Activated CD4-positive, alpha-beta T cell treated with anti-CD3 and anti-CD28 coated beads, Interleukin-2, amount 10 ng/mL, durations not matched to agents 24 days and 14 days (primary cell): ENCODE measurements at regions not wholly inside any gene's neighbourhood (a gene's known extent, or its start where the extent isn't known, plus 50 kb on each side); places are given as distances from the start of the nearest gene placed in this dataset.
"Not testable (repeated sequence)": the region's sequence is repeated elsewhere in the genome, so short reads cannot be mapped to it uniquely, and the experiment has no call there.

Experiments used
- DNase-seq: peaks from one replicate; pipeline ENCODE4 v3.0.0; 2022
- H3K27ac Mint-ChIP-seq: one replicate; pipeline ENCODE4 v1.8.0; 2022; ENCODE audit warnings: mild to moderate bottlenecking, mixed read lengths
- H3K27me3 Mint-ChIP-seq: one replicate; pipeline ENCODE4 v1.8.0; 2022; ENCODE audit warnings: mixed read lengths
- H3K36me3 Mint-ChIP-seq: one replicate; pipeline ENCODE4 v1.8.0; 2022; ENCODE audit warnings: low read depth, mild to moderate bottlenecking, mixed read lengths
- H3K4me1 Mint-ChIP-seq: one replicate; pipeline ENCODE4 v1.8.0; 2021; ENCODE audit warnings: mixed read lengths
- H3K4me3 Mint-ChIP-seq: one replicate; pipeline ENCODE4 v1.8.0; 2022; ENCODE audit warnings: mild to moderate bottlenecking, moderate library complexity, mixed read lengths
- H3K9me3 Mint-ChIP-seq: one replicate; pipeline ENCODE4 v1.8.0; 2021; ENCODE audit warnings: mixed read lengths
- intact Hi-C: fragments of 100-400 bp; cut with micrococcal nuclease; formaldehyde crosslinking; loops from one replicate; pipeline ENCODE4 v1.15.1; 2023

GRCh38 chr18:4750393-4751346 lies 295.6 kb upstream of the DLGAP1 start:
- Mint-ChIP-seq H3K4me3 (no peak overlapping the region), H3K36me3 (no peaks in the 10 kb centered on the region), H3K27ac (no peak overlapping the region)

GRCh38 chr18:4748975-4749374 lies 293.9 kb upstream of the DLGAP1 start:
- intact Hi-C loops = no loop called here
- no peak for DNase-seq
- Mint-ChIP-seq H3K4me1 (no peaks in the 10 kb centered on the region), H3K4me3 (no peak overlapping the region), H3K9me3 (no peaks in the 10 kb centered on the region), H3K36me3 (no peaks in the 10 kb centered on the region), H3K27me3 (no peaks in the 10 kb centered on the region), H3K27ac (no peak overlapping the region)

More at GRCh38 chr18:4750393-4751346, 295.6 kb upstream of the DLGAP1 start:
- Mint-ChIP-seq H3K9me3 (no peaks in the 10 kb centered on the region), H3K4me1 (no peaks in the 10 kb centered on the region), H3K27me3 (no peaks in the 10 kb centered on the region)
- intact Hi-C loops = no loop called here
- no peak for DNase-seq

- no peak overlapping the region for H3K4me3 Mint-ChIP-seq
- no peaks in the 10 kb centered on the region for H3K27me3 Mint-ChIP-seq
- no peak for DNase-seq
- intact Hi-C loops = no loop called here
- no peaks in the 10 kb centered on the region for H3K4me1 Mint-ChIP-seq
- no peaks in the 10 kb centered on the region for H3K36me3 Mint-ChIP-seq
- peaks cover 10% of the 10 kb centered on the region for H3K9me3 Mint-ChIP-seq
- H3K27ac Mint-ChIP-seq = no peak overlapping the region
Measured at GRCh38 chr18:4734903-4735302, 279.8 kb upstream of the DLGAP1 start.

- H3K4me3 Mint-ChIP-seq = no peak overlapping the region
- no peaks in the 10 kb centered on the region for H3K36me3 Mint-ChIP-seq
- H3K9me3 Mint-ChIP-seq = peaks cover 10% of the 10 kb centered on the region
- intact Hi-C loops = no loop called here
- no peaks in the 10 kb centered on the region for H3K4me1 Mint-ChIP-seq
- no peak for DNase-seq
- no peaks in the 10 kb centered on the region for H3K27me3 Mint-ChIP-seq
- H3K27ac Mint-ChIP-seq = no peak overlapping the region
Measured at GRCh38 chr18:4734021-4734420, 278.9 kb upstream of the DLGAP1 start.

GRCh38 chr18:4721545-4721944 lies 266.4 kb upstream of the DLGAP1 start:
- intact Hi-C loops = no loop called here
- DNase-seq = no peak
- no peaks in the 10 kb centered on the region for H3K27me3 Mint-ChIP-seq
- no peak overlapping the region for H3K4me3 Mint-ChIP-seq
- no peaks in the 10 kb centered on the region for H3K4me1 Mint-ChIP-seq
- no peaks in the 10 kb centered on the region for H3K36me3 Mint-ChIP-seq
- peaks cover 6% of the 10 kb centered on the region for H3K9me3 Mint-ChIP-seq
- no peak overlapping the region for H3K27ac Mint-ChIP-seq

- no peaks in the 10 kb centered on the region for H3K27me3 Mint-ChIP-seq
Measured at GRCh38 chr18:4720518-4720917, 265.4 kb upstream of the DLGAP1 start.

GRCh38 chr18:4705894-4706293 lies 250.8 kb upstream of the DLGAP1 start:
- Mint-ChIP-seq H3K27me3 (no peaks in the 10 kb centered on the region), H3K36me3 (no peaks in the 10 kb centered on the region), H3K27ac (no peak overlapping the region), H3K4me1 (no peaks in the 10 kb centered on the region), H3K9me3 (peaks cover 3% of the 10 kb centered on the region), H3K4me3 (no peak overlapping the region)
- intact Hi-C loops = no loop called here
- no peak for DNase-seq

More at GRCh38 chr18:4720518-4720917, 265.4 kb upstream of the DLGAP1 start:
- Mint-ChIP-seq H3K27ac (no peak overlapping the region), H3K4me1 (no peaks in the 10 kb centered on the region), H3K4me3 (no peak overlapping the region), H3K9me3 (no peaks in the 10 kb centered on the region), H3K36me3 (no peaks in the 10 kb centered on the region)
- no peak for DNase-seq
- intact Hi-C loops = no loop called here

GRCh38 chr18:4704781-4705180 lies 249.7 kb upstream of the DLGAP1 start:
- no peak for DNase-seq
- H3K27me3 Mint-ChIP-seq = no peaks in the 10 kb centered on the region
- intact Hi-C loops = no loop called here
- no peak overlapping the region for H3K4me3 Mint-ChIP-seq
- H3K27ac Mint-ChIP-seq = no peak overlapping the region
- peaks cover 3% of the 10 kb centered on the region for H3K9me3 Mint-ChIP-seq
- no peaks in the 10 kb centered on the region for H3K4me1 Mint-ChIP-seq
- no peaks in the 10 kb centered on the region for H3K36me3 Mint-ChIP-seq

GRCh38 chr18:4691836-4692235 lies 236.7 kb upstream of the DLGAP1 start:
- H3K27ac Mint-ChIP-seq = no peak overlapping the region
- no peaks in the 10 kb centered on the region for H3K36me3 Mint-ChIP-seq
- no peaks in the 10 kb centered on the region for H3K4me1 Mint-ChIP-seq
- H3K27me3 Mint-ChIP-seq = no peaks in the 10 kb centered on the region
- no peak for DNase-seq
- intact Hi-C loops = no loop called here
- no peak overlapping the region for H3K4me3 Mint-ChIP-seq
- peaks cover 25% of the 10 kb centered on the region for H3K9me3 Mint-ChIP-seq

- H3K9me3 Mint-ChIP-seq, H3K4me1 Mint-ChIP-seq, H3K27me3 Mint-ChIP-seq, H3K27ac Mint-ChIP-seq, H3K36me3 Mint-ChIP-seq, intact Hi-C loops, H3K4me3 Mint-ChIP-seq, DNase-seq: not testable (repeated sequence)
Measured at GRCh38 chr18:4678685-4679084, 223.6 kb upstream of the DLGAP1 start.

- H3K9me3 Mint-ChIP-seq = peaks cover 6% of the 10 kb centered on the region
- DNase-seq = no peak
- intact Hi-C loops = no loop called here
- no peaks in the 10 kb centered on the region for H3K36me3 Mint-ChIP-seq
- no peak overlapping the region for H3K27ac Mint-ChIP-seq
- H3K27me3 Mint-ChIP-seq = no peaks in the 10 kb centered on the region
- H3K4me1 Mint-ChIP-seq = no peaks in the 10 kb centered on the region
- H3K4me3 Mint-ChIP-seq = no peak overlapping the region
Measured at GRCh38 chr18:4677006-4677405, 221.9 kb upstream of the DLGAP1 start.

- DNase-seq = no peak
- H3K4me3 Mint-ChIP-seq = no peak overlapping the region
- peaks cover 22% of the 10 kb centered on the region for H3K9me3 Mint-ChIP-seq
- H3K4me1 Mint-ChIP-seq = no peaks in the 10 kb centered on the region
- intact Hi-C loops = no loop called here
- no peaks in the 10 kb centered on the region for H3K36me3 Mint-ChIP-seq
- no peaks in the 10 kb centered on the region for H3K27me3 Mint-ChIP-seq
- H3K27ac Mint-ChIP-seq = no peak overlapping the region
Measured at GRCh38 chr18:4672162-4672561, 217.1 kb upstream of the DLGAP1 start.

- Mint-ChIP-seq H3K4me3 (no peak overlapping the region), H3K27me3 (no peaks in the 10 kb centered on the region), H3K36me3 (no peaks in the 10 kb centered on the region), H3K27ac (no peak overlapping the region), H3K9me3 (no peaks in the 10 kb centered on the region), H3K4me1 (no peaks in the 10 kb centered on the region)
- no peak for DNase-seq
- intact Hi-C loops = no loop called here
Measured at GRCh38 chr18:4658804-4659203, 203.7 kb upstream of the DLGAP1 start.

- Mint-ChIP-seq H3K27me3 (no peaks in the 10 kb centered on the region), H3K4me3 (no peak overlapping the region), H3K36me3 (no peaks in the 10 kb centered on the region), H3K4me1 (no peaks in the 10 kb centered on the region), H3K9me3 (peaks cover 11% of the 10 kb centered on the region), H3K27ac (no peak overlapping the region)
- no peak for DNase-seq
- intact Hi-C loops = no loop called here
Measured at GRCh38 chr18:4653418-4653817, 198.3 kb upstream of the DLGAP1 start.
